Kidney epithelial cell (primary cell): ENCODE measurements at regions not wholly inside any gene's neighbourhood (a gene's known extent, or its start where the extent isn't known, plus 50 kb on each side); places are given as distances from the start of the nearest gene placed in this dataset.

ENCODE experiments used
- DNase-seq: peaks from one replicate; pipeline ENCODE4 v3.0.0-alpha.2; 2010; ENCODE audit warnings: low read depth
- H3K27me3 ChIP-seq: 2 replicates; pipeline ENCODE4 v1.6.0; 2011; ENCODE audit warnings: low read length; ENCODE audit not compliant: control insufficient read depth, insufficient read depth
- H3K36me3 ChIP-seq: 2 replicates; pipeline ENCODE4 v1.5.1; 2011; ENCODE audit warnings: low read length; ENCODE audit not compliant: control insufficient read depth, insufficient read depth
- H3K4me3 ChIP-seq: 2 replicates; pipeline ENCODE4 v1.5.1; 2011; ENCODE audit warnings: low read depth, mild to moderate bottlenecking, control low read depth, low read length
- TF ChIP-seq, protein P1 (sequence below): IDR thresholded peaks from 2 replicates; pipeline ENCODE4 v1.5.1; 2011; ENCODE audit warnings: mild to moderate bottlenecking, moderate library complexity, low read length, control low read depth, inconsistent platforms; ENCODE audit not compliant: insufficient read depth, poor library complexity, severe bottlenecking

DNA sequence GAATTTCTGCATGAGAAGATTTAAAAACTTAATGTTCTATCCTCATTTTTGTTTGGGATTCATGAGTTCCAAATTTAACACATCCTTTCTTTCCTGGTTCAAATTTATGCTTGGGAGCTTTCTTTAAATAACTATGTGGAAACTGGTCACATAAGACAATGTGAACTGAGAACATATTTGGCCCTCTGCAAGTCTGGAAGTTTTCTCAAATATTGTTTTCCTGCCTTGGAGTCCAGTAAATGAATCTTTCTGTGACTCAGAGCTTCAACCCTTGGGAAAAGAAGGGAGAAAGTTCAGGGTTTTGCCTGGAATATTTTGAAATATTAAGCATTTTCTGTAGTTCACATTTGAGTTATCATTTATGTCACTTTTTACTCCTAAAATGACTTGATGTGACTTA, 559.0 kb upstream of the NRP1 start:
- TF ChIP-seq, protein P1, sequence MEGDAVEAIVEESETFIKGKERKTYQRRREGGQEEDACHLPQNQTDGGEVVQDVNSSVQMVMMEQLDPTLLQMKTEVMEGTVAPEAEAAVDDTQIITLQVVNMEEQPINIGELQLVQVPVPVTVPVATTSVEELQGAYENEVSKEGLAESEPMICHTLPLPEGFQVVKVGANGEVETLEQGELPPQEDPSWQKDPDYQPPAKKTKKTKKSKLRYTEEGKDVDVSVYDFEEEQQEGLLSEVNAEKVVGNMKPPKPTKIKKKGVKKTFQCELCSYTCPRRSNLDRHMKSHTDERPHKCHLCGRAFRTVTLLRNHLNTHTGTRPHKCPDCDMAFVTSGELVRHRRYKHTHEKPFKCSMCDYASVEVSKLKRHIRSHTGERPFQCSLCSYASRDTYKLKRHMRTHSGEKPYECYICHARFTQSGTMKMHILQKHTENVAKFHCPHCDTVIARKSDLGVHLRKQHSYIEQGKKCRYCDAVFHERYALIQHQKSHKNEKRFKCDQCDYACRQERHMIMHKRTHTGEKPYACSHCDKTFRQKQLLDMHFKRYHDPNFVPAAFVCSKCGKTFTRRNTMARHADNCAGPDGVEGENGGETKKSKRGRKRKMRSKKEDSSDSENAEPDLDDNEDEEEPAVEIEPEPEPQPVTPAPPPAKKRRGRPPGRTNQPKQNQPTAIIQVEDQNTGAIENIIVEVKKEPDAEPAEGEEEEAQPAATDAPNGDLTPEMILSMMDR: no peak
- no peaks in the 10 kb centered on the region for H3K27me3 ChIP-seq
- no peak overlapping the region for H3K4me3 ChIP-seq
- DNase-seq: no peak
- no peaks in the 10 kb centered on the region for H3K36me3 ChIP-seq

GRCh38 chr10:33889371-33889770, 554.9 kb upstream of the NRP1 start:
- TF ChIP-seq, protein P1: no peak
- no peak for DNase-seq
- no peaks in the 10 kb centered on the region for H3K36me3 ChIP-seq
- no peak overlapping the region for H3K4me3 ChIP-seq
- H3K27me3 ChIP-seq: no peaks in the 10 kb centered on the region

- no peaks in the 10 kb centered on the region for H3K36me3 ChIP-seq
- no peaks in the 10 kb centered on the region for H3K27me3 ChIP-seq
- TF ChIP-seq, protein P1: no peak
- H3K4me3 ChIP-seq: no peak overlapping the region
- DNase-seq: no peak
These were observed 552.7 kb upstream of the NRP1 start for GRCh38 chr10:33887188-33887587.

DNA sequence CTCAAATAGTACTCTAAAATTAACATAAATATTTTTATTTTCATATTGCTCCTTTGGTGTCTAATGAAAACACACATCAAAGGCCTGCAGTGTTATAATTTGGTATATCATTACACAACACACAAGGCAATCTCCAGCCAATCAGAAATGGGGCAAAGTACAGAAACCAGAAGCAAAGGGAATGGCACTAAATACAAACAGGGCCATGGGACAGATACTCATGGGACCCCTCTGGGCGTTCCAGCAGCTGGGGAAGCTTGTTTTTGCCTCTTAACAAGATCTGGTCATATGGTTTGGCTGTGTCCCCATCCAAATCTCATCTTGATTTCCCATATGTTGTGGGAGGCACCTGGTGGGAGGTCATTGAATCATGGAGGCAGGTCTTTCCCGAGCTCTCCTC, 551.8 kb upstream of the NRP1 start:
- Histone ChIP-seq H3K4me3 (no peak overlapping the region), H3K27me3 (no peaks in the 10 kb centered on the region), H3K36me3 (no peaks in the 10 kb centered on the region)
- TF ChIP-seq, protein P1: no peak
- DNase-seq: no peak

DNA sequence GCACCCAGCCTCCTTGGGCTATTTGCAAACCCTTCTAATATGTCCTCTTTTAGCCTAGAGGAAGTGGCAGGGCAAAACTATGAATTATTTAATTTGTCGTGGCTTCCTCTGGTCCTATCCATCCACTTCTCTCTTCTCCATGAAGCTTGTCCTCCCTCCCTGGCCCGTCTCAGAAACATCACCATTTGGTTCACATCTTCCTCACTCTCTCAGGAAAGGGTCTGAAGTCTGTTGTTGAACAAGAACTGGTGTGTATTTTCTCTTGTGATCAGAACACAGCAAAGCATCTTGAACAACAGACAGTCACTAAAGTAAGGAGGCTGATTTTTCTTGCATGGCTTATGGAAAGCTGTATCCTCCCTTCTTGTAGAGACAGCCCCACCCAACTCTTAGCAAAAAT, 550.1 kb upstream of the NRP1 start:
- Histone ChIP-seq H3K36me3 (no peaks in the 10 kb centered on the region), H3K27me3 (no peaks in the 10 kb centered on the region), H3K4me3 (no peak overlapping the region)
- TF ChIP-seq, protein P1: no peak
- DNase-seq: no peak

- Histone ChIP-seq H3K4me3 (no peak overlapping the region), H3K36me3 (no peaks in the 10 kb centered on the region), H3K27me3 (no peaks in the 10 kb centered on the region)
- DNase-seq: no peak
- TF ChIP-seq, protein P1: no peak
These were observed 549.4 kb upstream of the NRP1 start for GRCh38 chr10:33883881-33884280.
